Gastroesophageal sphincter (tissue), 4 donors: ENCODE measurements at regions not wholly inside any gene's neighbourhood (a gene's known extent, or its start where the extent isn't known, plus 50 kb on each side); places are given as distances from the start of the nearest gene placed in this dataset.

Source experiments
- ATAC-seq: fragments of 150-250 bp; one replicate; pipeline ENCODE4 v1.9.1; 2016; ENCODE audit warnings: mild to moderate bottlenecking, moderate library complexity
- H3K27ac ChIP-seq, 4 donors: fragments of 200-600 bp; sonication (generic) in 3 of 4; 1 replicate in 3 of 4; 2 replicates in 1 of 4; pipeline ENCODE4 v1.5.1; 2016 to 2019
- H3K27me3 ChIP-seq: fragments of 200-600 bp; sonication (generic); one replicate; pipeline ENCODE4 v1.5.1; 2019
- H3K36me3 ChIP-seq, 2 donors: fragments of 200-600 bp; sonication (generic); one replicate each; pipeline ENCODE4 v1.5.1; 2019; ENCODE audit warnings: control low read depth in 1 of 2
- H3K4me1 ChIP-seq, 3 donors: fragments of 200-600 bp; sonication (generic); 1 replicate in 2 of 3; 2 replicates in 1 of 3; pipeline ENCODE4 v1.5.1; 2016 to 2019; ENCODE audit warnings: control low read depth in 2 of 3
- H3K4me3 ChIP-seq, 2 donors: fragments of 200-600 bp; sonication (generic); one replicate each; pipeline ENCODE4 v1.5.1; 2019; ENCODE audit warnings: mild to moderate bottlenecking in 1 of 2, moderate library complexity in 1 of 2
- H3K9me3 ChIP-seq, 3 donors: fragments of 200-600 bp; sonication (generic); one replicate each; pipeline ENCODE4 v1.5.1; 2017 to 2019; ENCODE audit warnings: control low read depth in 2 of 3
- CTCF ChIP-seq, 4 experiments: fragments of 200-600 bp in 2 of 4; fragments of 450-650 bp in 2 of 4; sonication (generic) in 1 of 4; IDR thresholded peaks; one replicate each; pipeline ENCODE4 v1.5.1; 2017 to 2019; ENCODE audit warnings: antibody characterized with exemption in 4 of 4, mild to moderate bottlenecking in 2 of 4, moderate library complexity in 2 of 4
- EP300 ChIP-seq: sonication (generic); formaldehyde crosslinking; IDR thresholded peaks from one replicate; pipeline ENCODE4 v1.6.1; 2017; ENCODE audit warnings: antibody characterized with exemption, mild to moderate bottlenecking
- POLR2A ChIP-seq, 2 donors: fragments of 450-650 bp; IDR thresholded peaks; one replicate each; pipeline ENCODE4 v1.6.1; 2017; ENCODE audit warnings: antibody characterized with exemption in 2 of 2, mild to moderate bottlenecking in 2 of 2, moderate library complexity in 1 of 2
- POLR2AphosphoS5 ChIP-seq: sonication (generic); formaldehyde crosslinking; IDR thresholded peaks from one replicate; pipeline ENCODE4 v1.6.1; 2017; ENCODE audit warnings: antibody characterized with exemption
- WGBS, 2 donors: methylation state at CpG; one replicate each; pipeline ENCODE4 v1.1.5; 2018; ENCODE audit warnings: low coverage in 1 of 2; 5-methylcytosine and 5-hydroxymethylcytosine counted together

GRCh38 chr20:48171626-48172356 lies 386.5 kb upstream of the SULF2 start:
- Histone ChIP-seq H3K4me3 (no peak overlapping the region), H3K36me3 (no peaks in the 10 kb centered on the region), H3K9me3 (peaks cover 0 to 20% (median 0%) of the 10 kb centered on the region in 3 donors), H3K27me3 (no peaks in the 10 kb centered on the region), H3K4me1 (no peaks in the 10 kb centered on the region), H3K27ac (no peak overlapping the region)
- WGBS, 2 donors: 43 to 62% methylated on average over 1 to 10 of the region's 10 CpGs
- ATAC-seq: no peak
- no peak for TF ChIP-seq POLR2AphosphoS5
- no peak for TF ChIP-seq CTCF (IDR thresholded peaks at IDR 0.05)
- no peak for TF ChIP-seq EP300
- no peak for TF ChIP-seq POLR2A (IDR thresholded peaks at IDR 0.05)

GRCh38 chr20:48171071-48171470 lies 385.8 kb upstream of the SULF2 start:
- no peak for ATAC-seq

DNA sequence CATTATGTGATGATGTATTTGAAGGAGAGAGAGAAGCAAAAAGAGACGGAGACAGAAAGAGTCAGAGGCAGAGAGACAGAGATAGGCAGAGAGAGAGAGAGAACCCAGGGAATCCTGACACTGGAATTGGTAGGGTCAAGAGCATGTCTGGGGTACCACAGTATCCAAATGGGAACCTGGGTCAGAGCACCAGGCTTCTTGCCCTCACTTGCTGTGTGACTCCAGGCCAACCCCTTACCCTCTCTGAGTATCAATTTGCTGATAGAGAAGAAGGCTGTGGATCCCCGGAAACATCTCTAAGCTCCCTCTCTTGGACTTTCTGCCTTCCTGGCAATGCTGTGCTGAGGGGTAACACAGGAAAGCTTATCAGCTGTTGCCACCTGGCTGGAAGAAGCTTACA lies 385.3 kb upstream of the SULF2 start:
- no peak for TF ChIP-seq POLR2AphosphoS5
- no peak for TF ChIP-seq CTCF (IDR thresholded peaks at IDR 0.05)
- no peak for TF ChIP-seq EP300
- TF ChIP-seq POLR2A (IDR thresholded peaks at IDR 0.05): no peak
- Histone ChIP-seq H3K4me1 (no peaks in the 10 kb centered on the region), H3K9me3 (peaks cover 0 to 20% (median 0%) of the 10 kb centered on the region in 3 donors), H3K27ac (no peak overlapping the region), H3K36me3 (no peaks in the 10 kb centered on the region), H3K4me3 (no peak overlapping the region), H3K27me3 (no peaks in the 10 kb centered on the region)
- no peak for ATAC-seq
- WGBS, 2 donors: 88% methylated on average over 2 of the region's 2 CpGs; no CpG with 5 or more reads in 1 of the 2 donors

More at GRCh38 chr20:48171071-48171470, 385.8 kb upstream of the SULF2 start:
- Histone ChIP-seq H3K27me3 (no peaks in the 10 kb centered on the region), H3K9me3 (peaks cover 0 to 20% (median 0%) of the 10 kb centered on the region in 3 donors), H3K4me1 (no peaks in the 10 kb centered on the region), H3K27ac (no peak overlapping the region), H3K36me3 (no peaks in the 10 kb centered on the region), H3K4me3 (no peak overlapping the region)
- TF ChIP-seq CTCF (IDR thresholded peaks at IDR 0.05) (no peak), POLR2AphosphoS5 (no peak), POLR2A (IDR thresholded peaks at IDR 0.05) (no peak), EP300 (no peak)
- 71% methylated on average over 6 of the region's 6 CpGs; no CpG with 5 or more reads in 1 of the 2 donors for WGBS, 2 donors

- no peak for TF ChIP-seq POLR2A (IDR thresholded peaks at IDR 0.05)
- no peak for TF ChIP-seq POLR2AphosphoS5
- no peak for TF ChIP-seq EP300
- no peaks in the 10 kb centered on the region for H3K27me3 ChIP-seq
- H3K4me1 ChIP-seq: no peaks in the 10 kb centered on the region
- H3K27ac ChIP-seq: no peak overlapping the region
- no peaks in the 10 kb centered on the region for H3K36me3 ChIP-seq
- peaks cover 0 to 20% (median 0%) of the 10 kb centered on the region in 3 donors for H3K9me3 ChIP-seq
- H3K4me3 ChIP-seq: no peak overlapping the region
- 68 to 82% methylated on average over 13 to 14 of the region's 15 CpGs for WGBS, 2 donors
- no peak for ATAC-seq
These were observed 384.5 kb upstream of the SULF2 start for GRCh38 chr20:48169650-48170225.

- ATAC-seq: no peak
- Histone ChIP-seq H3K27me3 (no peaks in the 10 kb centered on the region), H3K9me3 (no peaks in the 10 kb centered on the region), H3K27ac (no peak overlapping the region), H3K4me1 (no peaks in the 10 kb centered on the region), H3K36me3 (no peaks in the 10 kb centered on the region), H3K4me3 (no peak overlapping the region)
- whole genome bisulfite sequencing, 2 donors: 53 to 68% methylated on average over 6 to 8 of the region's 10 CpGs
- no peak for TF ChIP-seq POLR2A (IDR thresholded peaks at IDR 0.05)
- TF ChIP-seq EP300: no peak
- no peak for TF ChIP-seq CTCF (IDR thresholded peaks at IDR 0.05)
- TF ChIP-seq POLR2AphosphoS5: no peak
These were observed 381.0 kb upstream of the SULF2 start for GRCh38 chr20:48166082-48166835.
